ENCODE measurements at regions not wholly inside any gene's neighbourhood (a gene's known extent, or its start where the extent isn't known, plus 50 kb on each side); places are given as distances from the start of the nearest gene placed in this dataset.

DNA sequence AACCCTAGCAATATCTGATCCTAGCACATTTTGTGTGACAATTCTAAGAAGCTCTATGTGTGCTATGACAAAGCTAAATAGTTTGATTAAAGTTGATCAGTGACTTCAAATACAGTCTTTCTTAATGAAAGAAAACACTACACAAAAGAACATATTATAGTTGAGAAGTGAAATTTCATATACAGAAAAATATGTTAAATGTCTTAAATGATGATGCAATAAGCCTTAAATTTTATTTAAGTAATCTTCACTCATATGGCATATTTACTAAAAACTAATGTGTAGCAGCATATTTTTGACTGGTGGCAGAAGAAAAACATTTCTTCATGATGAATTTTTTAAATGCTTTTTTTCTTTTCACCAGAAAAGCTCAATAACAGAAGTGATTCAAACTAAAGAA lies 485.5 kb downstream of the TUSC7 start:
- H3K23me2 ChIP-seq (ENCODE audit: low read depth, low read length) = no peaks in the 10 kb centered on the region
- H3K27ac ChIP-seq (ENCODE audit: low read depth, low read length) = no peak overlapping the region
- H3K79me2 ChIP-seq (ENCODE audit: control insufficient read depth in 1 of 2, insufficient read depth in 2 of 2, low read length in 2 of 2) = no peaks in the 10 kb centered on the region
- no peak for FAIRE-seq
- no peak overlapping the region for H3K14ac ChIP-seq (ENCODE audit: insufficient read length)
- H3K4me3 ChIP-seq (ENCODE audit: extremely low read depth in 1 of 4, insufficient read depth in 2 of 4, low read depth in 3 of 4, low read length in 4 of 4) = no peak overlapping the region
- H4K91ac ChIP-seq (replicated peaks; ENCODE audit: insufficient read length, low read length) = no peak overlapping the region
- no peaks in the 10 kb centered on the region for H3K36me3 ChIP-seq (ENCODE audit: control insufficient read depth in 2 of 4, insufficient read depth in 4 of 4, low read length in 3 of 4)
- no peak for TF ChIP-seq RXRA (IDR thresholded peaks at IDR 0.05; ENCODE audit: insufficient read depth, low read depth, low read length)
- TF ChIP-seq CEBPB (IDR thresholded peaks at IDR 0.05; ENCODE audit: low read depth, low read length) = peak; percentile 23; the same call in 1 of the 2 replicates
- ChIA-PET POLR2A (ENCODE audit: partially characterized antibody) (no interaction called here), CTCF (ENCODE audit: partially characterized antibody) (interaction anchor here (0.8 to 2.3 kb wide), 5 partner anchors 10 to 423 kb away, joined by 3 to 8 read pairs (median 3); no protein-coding TSS in a partner anchor)
- H3K4ac ChIP-seq (replicated peaks; ENCODE audit: insufficient read length, low read depth, low read length) = no peak overlapping the region
- no peak overlapping the region for H2BK15ac ChIP-seq (ENCODE audit: low read length)
- H3K56ac ChIP-seq (replicated peaks; ENCODE audit: insufficient read length, low read depth, low read length) = no peak overlapping the region
- no peak overlapping the region for H2BK20ac ChIP-seq (ENCODE audit: low read length)
- H4K8ac ChIP-seq (ENCODE audit: extremely low read depth, insufficient read depth, low read length) = no peak overlapping the region
- no peak overlapping the region for H2BK12ac ChIP-seq (ENCODE audit: low read depth, low read length)
- no peak overlapping the region for H3K9ac ChIP-seq (replicated peaks in 1 of 4; ENCODE audit: extremely low read depth in 1 of 4, low read depth in 3 of 4, low read length in 3 of 4)
- no peak overlapping the region for H2AFZ ChIP-seq (ENCODE audit: low read length)
- no peak overlapping the region for H3K4me2 ChIP-seq (ENCODE audit: insufficient read depth in 1 of 2, low read depth in 2 of 2, low read length in 2 of 2)
- no peaks in the 10 kb centered on the region for H4K20me1 ChIP-seq (replicated peaks in 1 of 2; ENCODE audit: control insufficient read depth in 1 of 2, insufficient read depth in 2 of 2, low read length in 2 of 2)
- no peak overlapping the region for H4K5ac ChIP-seq (ENCODE audit: insufficient read length, low read depth, low read length)
- no peaks in the 10 kb centered on the region for H3K9me3 ChIP-seq (ENCODE audit: insufficient read depth in 2 of 2, low read depth in 1 of 2, low read length in 1 of 2)
- H2BK120ac ChIP-seq (replicated peaks; ENCODE audit: low read depth, low read length) = no peak overlapping the region
- H3K18ac ChIP-seq (ENCODE audit: extremely low read depth, low read length) = no peak overlapping the region
- no peak overlapping the region for H3K23ac ChIP-seq (ENCODE audit: insufficient read length)
- H2AK5ac ChIP-seq (ENCODE audit: low read depth, low read length) = no peak overlapping the region
- no peaks in the 10 kb centered on the region for H3K79me1 ChIP-seq (ENCODE audit: low read depth, low read length)
- no peaks in the 10 kb centered on the region for H3K27me3 ChIP-seq (replicated peaks in 1 of 4; ENCODE audit: control insufficient read depth in 3 of 4, extremely low read depth in 1 of 4, insufficient read depth in 3 of 4, low read length in 3 of 4)
- no peak for DNase-seq (ENCODE audit: low read depth in 1 of 2, low spot score in 2 of 2)
- 0 out of 7 replicates have a peak, but pooled peaks cover 0 to 2% (median 0%) of the 10 kb centered on the region in 4 experiments for H3K4me1 ChIP-seq (replicated peaks in 1 of 4; ENCODE audit: control insufficient read depth in 3 of 4, insufficient read depth in 4 of 4, low read length in 3 of 4)
- no peak overlapping the region for H2BK5ac ChIP-seq (ENCODE audit: low read depth, low read length)
